ENCODE measurements at regions not wholly inside any gene's neighbourhood (a gene's known extent, or its start where the extent isn't known, plus 50 kb on each side); places are given as distances from the start of the nearest gene placed in this dataset.
A peak's percentile ranks its signal among the peaks of the same experiment; 100 is the strongest.

DNA sequence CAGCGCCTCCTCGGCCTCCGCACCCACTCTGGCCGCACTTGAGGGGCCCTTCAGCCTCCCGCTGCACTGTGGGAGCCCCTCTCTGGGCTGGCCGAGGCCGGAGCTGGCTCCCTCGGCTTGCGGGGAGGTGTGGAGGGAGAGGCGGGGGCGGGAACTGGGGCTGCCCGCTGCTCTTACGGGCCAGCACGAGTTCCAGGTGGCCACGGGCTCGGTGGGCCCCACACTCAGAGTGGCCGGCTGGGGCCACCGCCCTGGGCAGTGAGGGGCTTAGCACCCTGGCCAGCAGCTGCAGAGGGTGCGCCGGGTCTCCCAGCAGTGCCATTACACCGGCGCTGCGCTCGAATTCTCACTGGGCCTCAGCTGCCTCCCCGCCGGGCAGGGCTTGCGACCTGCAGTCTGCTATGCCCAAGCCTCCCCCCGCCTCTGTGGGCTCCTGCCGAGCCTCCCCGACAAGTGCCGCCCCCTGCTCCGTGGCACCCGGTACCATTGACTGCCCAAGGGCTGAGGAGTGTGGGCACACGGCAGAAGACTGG is 167.1 kb upstream of the PLSCR5 start:
- DNase-seq (ENCODE audit: low spot score): no peak
- TF ChIP-seq, protein P1, sequence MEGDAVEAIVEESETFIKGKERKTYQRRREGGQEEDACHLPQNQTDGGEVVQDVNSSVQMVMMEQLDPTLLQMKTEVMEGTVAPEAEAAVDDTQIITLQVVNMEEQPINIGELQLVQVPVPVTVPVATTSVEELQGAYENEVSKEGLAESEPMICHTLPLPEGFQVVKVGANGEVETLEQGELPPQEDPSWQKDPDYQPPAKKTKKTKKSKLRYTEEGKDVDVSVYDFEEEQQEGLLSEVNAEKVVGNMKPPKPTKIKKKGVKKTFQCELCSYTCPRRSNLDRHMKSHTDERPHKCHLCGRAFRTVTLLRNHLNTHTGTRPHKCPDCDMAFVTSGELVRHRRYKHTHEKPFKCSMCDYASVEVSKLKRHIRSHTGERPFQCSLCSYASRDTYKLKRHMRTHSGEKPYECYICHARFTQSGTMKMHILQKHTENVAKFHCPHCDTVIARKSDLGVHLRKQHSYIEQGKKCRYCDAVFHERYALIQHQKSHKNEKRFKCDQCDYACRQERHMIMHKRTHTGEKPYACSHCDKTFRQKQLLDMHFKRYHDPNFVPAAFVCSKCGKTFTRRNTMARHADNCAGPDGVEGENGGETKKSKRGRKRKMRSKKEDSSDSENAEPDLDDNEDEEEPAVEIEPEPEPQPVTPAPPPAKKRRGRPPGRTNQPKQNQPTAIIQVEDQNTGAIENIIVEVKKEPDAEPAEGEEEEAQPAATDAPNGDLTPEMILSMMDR (IDR thresholded peaks at IDR 0.05): no peak
- Histone ChIP-seq H3K4me3 (no peak overlapping the region), H3K27me3 (no peaks in the 10 kb centered on the region), H3K36me3 (no peaks in the 10 kb centered on the region), H3K4me1 (no peaks in the 10 kb centered on the region), H3K27ac (no peak overlapping the region), H3K9me3 (no peaks in the 10 kb centered on the region)

DNA sequence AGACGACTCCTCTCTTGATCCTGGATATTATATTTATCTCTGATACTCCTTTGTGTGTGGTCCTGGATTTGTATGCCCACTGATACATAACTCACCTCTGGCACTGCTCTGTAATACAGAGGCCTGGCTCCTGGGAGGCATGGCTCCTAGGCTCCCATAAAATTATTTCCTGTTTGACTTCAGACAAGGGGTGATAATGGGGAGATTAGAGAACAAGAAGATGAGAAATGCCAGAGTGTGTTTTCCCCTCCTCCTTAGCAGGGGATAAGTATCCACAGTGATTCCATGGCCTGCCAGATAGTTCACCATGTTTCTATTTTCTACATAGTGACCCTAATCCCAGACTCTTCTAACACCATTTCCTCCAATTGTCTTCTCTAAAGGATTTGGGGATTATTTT is 165.7 kb upstream of the PLSCR5 start:
- Histone ChIP-seq H3K27ac (no peak overlapping the region), H3K27me3 (no peaks in the 10 kb centered on the region), H3K4me3 (no peak overlapping the region), H3K9me3 (no peaks in the 10 kb centered on the region), H3K36me3 (no peaks in the 10 kb centered on the region), H3K4me1 (no peaks in the 10 kb centered on the region)
- TF ChIP-seq, protein P1 (IDR thresholded peaks at IDR 0.05): no peak
- DNase-seq (ENCODE audit: low spot score): no peak

DNA sequence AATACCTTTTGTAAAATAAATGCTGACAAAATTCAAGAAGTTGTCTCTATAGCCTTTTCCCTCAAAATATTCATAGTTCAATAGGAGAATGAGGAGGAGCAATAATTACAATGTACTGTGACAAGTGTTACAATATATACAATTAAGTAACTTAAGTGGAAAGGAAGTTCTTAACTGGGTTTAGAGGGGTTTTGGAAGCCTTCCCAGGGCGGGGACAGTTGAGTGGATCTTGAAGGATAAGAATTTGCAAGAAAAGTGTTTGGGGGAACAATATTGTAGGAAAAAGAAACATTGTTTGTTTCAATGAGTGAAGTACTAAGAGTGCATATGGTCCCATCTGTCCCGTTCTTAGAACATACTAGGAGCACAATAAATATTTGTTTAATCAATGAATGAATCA is 165.2 kb upstream of the PLSCR5 start:
- no peak for DNase-seq (ENCODE audit: low spot score)
- H3K4me1 ChIP-seq: no peaks in the 10 kb centered on the region
- TF ChIP-seq, protein P1 (IDR thresholded peaks at IDR 0.05): no peak
- no peaks in the 10 kb centered on the region for H3K9me3 ChIP-seq
- no peak overlapping the region for H3K4me3 ChIP-seq
- no peak overlapping the region for H3K27ac ChIP-seq
- H3K27me3 ChIP-seq: no peaks in the 10 kb centered on the region
- no peaks in the 10 kb centered on the region for H3K36me3 ChIP-seq

GRCh38 chr3:146757759-146758158 is 152.6 kb upstream of the PLSCR5 start:
- no peaks in the 10 kb centered on the region for H3K9me3 ChIP-seq
- no peak overlapping the region for H3K27ac ChIP-seq
- TF ChIP-seq, protein P1 (IDR thresholded peaks at IDR 0.05): no peak
- no peaks in the 10 kb centered on the region for H3K27me3 ChIP-seq
- no peaks in the 10 kb centered on the region for H3K36me3 ChIP-seq
- no peak overlapping the region for H3K4me3 ChIP-seq
- H3K4me1 ChIP-seq: no peaks in the 10 kb centered on the region
- no peak for DNase-seq (ENCODE audit: low spot score)

DNA sequence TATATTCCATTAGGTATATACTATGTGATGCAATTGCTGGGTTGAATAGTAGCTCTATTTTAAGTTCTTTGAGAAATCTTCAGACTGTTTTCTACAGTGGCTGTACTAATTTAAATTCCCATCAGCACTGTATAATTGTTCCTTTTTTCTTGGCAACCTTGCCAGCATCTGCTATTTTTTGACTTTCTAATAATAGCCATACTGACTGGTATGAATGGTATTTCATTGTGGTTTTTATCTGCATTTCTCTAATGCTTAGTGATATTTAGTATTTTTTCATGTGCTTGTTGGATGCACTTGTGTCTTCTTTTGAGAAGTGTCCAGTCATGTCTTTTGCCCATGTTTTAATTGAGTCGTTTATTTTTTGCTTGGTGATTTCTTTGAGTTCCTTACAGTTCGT is 145.1 kb upstream of the PLSCR5 start:
- Histone ChIP-seq H3K27ac (no peak overlapping the region), H3K27me3 (no peaks in the 10 kb centered on the region), H3K4me3 (no peak overlapping the region), H3K4me1 (no peaks in the 10 kb centered on the region), H3K36me3 (no peaks in the 10 kb centered on the region), H3K9me3 (no peaks in the 10 kb centered on the region)
- TF ChIP-seq, protein P1 (IDR thresholded peaks at IDR 0.05): no peak
- no peak for DNase-seq (ENCODE audit: low spot score)

- no peak for DNase-seq (ENCODE audit: low spot score)
- TF ChIP-seq, protein P1 (IDR thresholded peaks at IDR 0.05): peak in 1 of 2 donors; percentile 47
- no peaks in the 10 kb centered on the region for H3K4me1 ChIP-seq
- H3K4me3 ChIP-seq: no peak overlapping the region
- no peaks in the 10 kb centered on the region for H3K9me3 ChIP-seq
- H3K27ac ChIP-seq: no peak overlapping the region
- no peaks in the 10 kb centered on the region for H3K36me3 ChIP-seq
- H3K27me3 ChIP-seq: no peaks in the 10 kb centered on the region
These were observed 142.8 kb upstream of the PLSCR5 start for GRCh38 chr3:146747928-146748327.
